Esophagus squamous epithelium (tissue), 5 donors: ENCODE measurements at regions not wholly inside any gene's neighbourhood (a gene's known extent, or its start where the extent isn't known, plus 50 kb on each side); places are given as distances from the start of the nearest gene placed in this dataset.

ENCODE experiments used
- DNase-seq: peaks from one replicate; lab custom pipeline; 2025; lab: John Stamatoyannopoulos, UW
- H3K27ac ChIP-seq, 4 donors: fragments of 200-600 bp; sonication (generic); one replicate each; pipeline ENCODE4 v1.5.1; 2016 to 2019; ENCODE audit warnings: mild to moderate bottlenecking in 1 of 4
- H3K27me3 ChIP-seq, 4 donors: fragments of 200-600 bp; sonication (generic); 1 replicate in 3 of 4; 2 replicates in 1 of 4; pipeline versions ENCODE4 v1.5.1 to v1.6.0; 2017 to 2021; ENCODE audit warnings: antibody characterized with exemption in 1 of 4
- H3K36me3 ChIP-seq, 3 donors: fragments of 200-600 bp; sonication (generic); one replicate each; pipeline ENCODE4 v1.5.1; 2016 to 2019
- H3K4me1 ChIP-seq, 3 donors: fragments of 200-600 bp; sonication (generic); one replicate each; pipeline ENCODE4 v1.5.1; 2017 to 2019
- H3K4me3 ChIP-seq, 4 donors: fragments of 200-600 bp; sonication (generic); 1 replicate in 3 of 4; 2 replicates in 1 of 4; pipeline ENCODE4 v1.5.1; 2016 to 2019; ENCODE audit warnings: mild to moderate bottlenecking in 2 of 4, moderate library complexity in 1 of 4
- H3K9me3 ChIP-seq, 3 donors: fragments of 200-600 bp; sonication (generic); one replicate each; pipeline ENCODE4 v1.5.1; 2016 to 2019
- POLR2A ChIP-seq, 4 donors: fragments of 450-650 bp; IDR thresholded peaks; one replicate each; pipeline ENCODE4 v1.6.1; 2017; ENCODE audit warnings: antibody characterized with exemption in 4 of 4, mild to moderate bottlenecking in 4 of 4, moderate library complexity in 3 of 4
- WGBS, 2 donors: methylation state at CpG; one replicate each; pipeline ENCODE4 v1.1.5; 2018; 5-methylcytosine and 5-hydroxymethylcytosine counted together
- intact Hi-C: fragments of 100-400 bp; cut with DNase I; formaldehyde crosslinking; loops from one replicate; pipeline ENCODE4 v1.15.0; 2022
- TF ChIP-seq, protein P1 (sequence below), 6 experiments: fragments of 450-650 bp in 4 of 6; fragments of 200-600 bp in 2 of 6; sonication (generic) in 2 of 6; IDR thresholded peaks; one replicate each; pipeline ENCODE4 v1.5.1; 2016 to 2019; ENCODE audit warnings: antibody characterized with exemption in 6 of 6, mild to moderate bottlenecking in 4 of 6, moderate library complexity in 4 of 6
- donor health status: DM: yes; HTN: yes; CAD: no.

DNA sequence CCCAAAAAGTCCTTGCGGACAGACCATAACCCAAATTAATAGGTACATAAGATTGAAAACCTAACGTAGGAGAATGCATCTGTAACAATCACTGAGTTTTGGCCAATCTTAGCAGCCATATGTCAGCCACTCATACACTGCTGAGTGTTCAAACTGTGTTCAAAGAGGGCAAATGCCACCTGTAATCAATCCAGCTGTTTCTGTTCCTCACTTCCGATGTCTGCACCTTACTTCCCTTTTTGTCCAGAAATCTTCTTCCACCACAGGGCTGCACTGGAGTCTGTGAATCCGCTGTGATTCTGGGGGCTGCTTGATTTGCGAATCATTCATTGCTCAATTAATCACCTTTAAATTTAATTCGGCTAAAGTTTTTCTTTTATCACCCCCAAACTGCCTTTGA lies 263.9 kb downstream of the ICE1 start:
- Histone ChIP-seq H3K4me1 (no peaks in the 10 kb centered on the region), H3K27me3 (no peaks in the 10 kb centered on the region), H3K36me3 (no peaks in the 10 kb centered on the region), H3K4me3 (no peak overlapping the region), H3K27ac (no peak overlapping the region), H3K9me3 (no peaks in the 10 kb centered on the region)
- 81 to 83% methylated on average over 6 of the region's 6 CpGs for WGBS, 2 donors
- intact Hi-C loops, result no loop called here
- TF ChIP-seq POLR2A (IDR thresholded peaks at IDR 0.05), result no peak
- TF ChIP-seq, protein P1, sequence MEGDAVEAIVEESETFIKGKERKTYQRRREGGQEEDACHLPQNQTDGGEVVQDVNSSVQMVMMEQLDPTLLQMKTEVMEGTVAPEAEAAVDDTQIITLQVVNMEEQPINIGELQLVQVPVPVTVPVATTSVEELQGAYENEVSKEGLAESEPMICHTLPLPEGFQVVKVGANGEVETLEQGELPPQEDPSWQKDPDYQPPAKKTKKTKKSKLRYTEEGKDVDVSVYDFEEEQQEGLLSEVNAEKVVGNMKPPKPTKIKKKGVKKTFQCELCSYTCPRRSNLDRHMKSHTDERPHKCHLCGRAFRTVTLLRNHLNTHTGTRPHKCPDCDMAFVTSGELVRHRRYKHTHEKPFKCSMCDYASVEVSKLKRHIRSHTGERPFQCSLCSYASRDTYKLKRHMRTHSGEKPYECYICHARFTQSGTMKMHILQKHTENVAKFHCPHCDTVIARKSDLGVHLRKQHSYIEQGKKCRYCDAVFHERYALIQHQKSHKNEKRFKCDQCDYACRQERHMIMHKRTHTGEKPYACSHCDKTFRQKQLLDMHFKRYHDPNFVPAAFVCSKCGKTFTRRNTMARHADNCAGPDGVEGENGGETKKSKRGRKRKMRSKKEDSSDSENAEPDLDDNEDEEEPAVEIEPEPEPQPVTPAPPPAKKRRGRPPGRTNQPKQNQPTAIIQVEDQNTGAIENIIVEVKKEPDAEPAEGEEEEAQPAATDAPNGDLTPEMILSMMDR (IDR thresholded peaks at IDR 0.05), result no peak
- DNase-seq, result no peak

- H3K4me3 ChIP-seq, result no peak overlapping the region
- no peak for TF ChIP-seq POLR2A (IDR thresholded peaks at IDR 0.05)
- TF ChIP-seq, protein P1 (IDR thresholded peaks at IDR 0.05), result no peak
- no peaks in the 10 kb centered on the region for H3K27me3 ChIP-seq
- DNase-seq, result no peak
- no peaks in the 10 kb centered on the region for H3K9me3 ChIP-seq
- H3K4me1 ChIP-seq, result no peaks in the 10 kb centered on the region
- H3K36me3 ChIP-seq, result no peaks in the 10 kb centered on the region
- H3K27ac ChIP-seq, result no peak overlapping the region
- intact Hi-C loops, result no loop called here
- 71 to 81% methylated on average over 3 of the region's 3 CpGs for WGBS, 2 donors
These were observed 263.3 kb downstream of the ICE1 start for GRCh38 chr5:5685737-5686136.

GRCh38 chr5:5683174-5683573 lies 260.7 kb downstream of the ICE1 start:
- no peaks in the 10 kb centered on the region for H3K36me3 ChIP-seq
- no peak overlapping the region for H3K27ac ChIP-seq
- intact Hi-C loops, result no loop called here
- 76 to 100% methylated on average over 2 of the region's 2 CpGs for WGBS, 2 donors
- no peak overlapping the region for H3K4me3 ChIP-seq
- H3K4me1 ChIP-seq, result no peaks in the 10 kb centered on the region
- H3K27me3 ChIP-seq, result no peaks in the 10 kb centered on the region
- TF ChIP-seq, protein P1 (IDR thresholded peaks at IDR 0.05), result no peak
- no peak for TF ChIP-seq POLR2A (IDR thresholded peaks at IDR 0.05)
- no peak for DNase-seq
- no peaks in the 10 kb centered on the region for H3K9me3 ChIP-seq

DNA sequence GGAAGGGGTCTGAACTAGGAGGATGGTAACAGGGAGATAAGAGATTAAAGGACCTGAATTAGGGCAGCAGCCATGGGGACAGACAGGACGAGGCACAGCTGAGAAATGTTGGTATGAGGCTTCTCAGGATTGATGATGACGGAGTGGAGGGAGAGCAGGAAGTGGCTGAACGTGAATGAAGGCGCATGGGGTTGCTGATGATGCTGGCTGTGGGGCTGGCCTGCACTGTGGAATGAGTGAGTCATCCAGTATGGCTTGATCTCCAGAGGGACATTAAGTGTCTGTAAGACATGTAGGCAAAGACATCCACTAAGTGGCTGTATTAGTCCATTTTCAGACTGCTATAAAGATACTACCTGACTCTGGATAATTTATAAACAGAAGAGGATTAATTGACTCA lies 256.4 kb downstream of the ICE1 start:
- no peaks in the 10 kb centered on the region for H3K4me1 ChIP-seq
- intact Hi-C loops, result no loop called here
- TF ChIP-seq, protein P1 (IDR thresholded peaks at IDR 0.05), result no peak
- no peak for TF ChIP-seq POLR2A (IDR thresholded peaks at IDR 0.05)
- WGBS, 2 donors, result 33 to 36% methylated on average over 4 of the region's 4 CpGs
- no peak overlapping the region for H3K4me3 ChIP-seq
- H3K9me3 ChIP-seq, result no peaks in the 10 kb centered on the region
- H3K36me3 ChIP-seq, result no peaks in the 10 kb centered on the region
- no peak for DNase-seq
- H3K27ac ChIP-seq, result no peak overlapping the region
- no peaks in the 10 kb centered on the region for H3K27me3 ChIP-seq

GRCh38 chr5:5677738-5678137 lies 255.3 kb downstream of the ICE1 start:
- WGBS, 2 donors, result 63 to 84% methylated on average over 2 of the region's 2 CpGs
- no peak for DNase-seq
- no peaks in the 10 kb centered on the region for H3K27me3 ChIP-seq
- no peaks in the 10 kb centered on the region for H3K4me1 ChIP-seq
- H3K36me3 ChIP-seq, result no peaks in the 10 kb centered on the region
- TF ChIP-seq, protein P1 (IDR thresholded peaks at IDR 0.05), result no peak
- TF ChIP-seq POLR2A (IDR thresholded peaks at IDR 0.05), result no peak
- no peak overlapping the region for H3K27ac ChIP-seq
- intact Hi-C loops, result no loop called here
- no peaks in the 10 kb centered on the region for H3K9me3 ChIP-seq
- H3K4me3 ChIP-seq, result no peak overlapping the region
